ENCODE measurements at regions not wholly inside any gene's neighbourhood (a gene's known extent, or its start where the extent isn't known, plus 50 kb on each side); places are given as distances from the start of the nearest gene placed in this dataset.

DNA sequence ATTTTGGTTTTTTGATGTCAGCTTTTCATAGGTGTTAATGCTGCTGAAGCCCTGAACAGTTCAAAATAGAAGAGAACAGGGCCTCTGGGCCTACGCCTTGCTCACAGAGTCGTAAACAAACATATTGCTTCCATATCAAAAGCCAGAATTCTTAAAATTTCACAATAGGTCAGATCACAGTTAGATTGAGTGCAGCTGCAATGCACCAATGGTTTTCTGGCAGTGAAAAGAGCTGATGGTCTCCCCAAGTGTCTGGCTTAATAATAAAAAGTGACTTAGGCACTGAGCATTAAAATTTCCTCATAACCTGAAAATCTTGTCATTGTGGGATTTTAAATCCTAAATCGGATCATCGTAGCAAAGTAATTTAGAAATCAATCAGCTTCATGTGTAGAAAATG is 493.0 kb downstream of the CAAP1 start:
- 80 to 86% methylated on average over 4 of the region's 4 CpGs for WGBS, 2 donors
- Histone ChIP-seq H3K9ac (ENCODE audit: insufficient read depth in 1 of 2, low read length in 2 of 2) (no peak overlapping the region), H3K9me3 (ENCODE audit: control insufficient read depth in 4 of 4, insufficient read depth in 3 of 4, low read length in 3 of 4) (no peaks in the 10 kb centered on the region), H3K36me3 (ENCODE audit: control insufficient read depth in 4 of 4, insufficient read depth in 4 of 4, low read length in 4 of 4) (no peaks in the 10 kb centered on the region), H3K27ac (ENCODE audit: low read depth in 1 of 2, low read length in 1 of 2) (no peak overlapping the region), H3K27me3 (ENCODE audit: control insufficient read depth in 3 of 3, insufficient read depth in 3 of 3, low read length in 2 of 3) (no peaks in the 10 kb centered on the region), H3K4me1 (ENCODE audit: control insufficient read depth in 5 of 5, insufficient read depth in 5 of 5, low read length in 5 of 5) (no peaks in the 10 kb centered on the region), H3K4me3 (no peak overlapping the region)
- DNase-seq (peak in 2 of 3 donors; percentile 3 to 53), ATAC-seq (ENCODE audit: insufficient read depth, low FRiP score) (no peak)
- TF ChIP-seq CTCF (IDR thresholded peaks at IDR 0.05; ENCODE audit: control extremely low read depth, extremely low read depth), result no peak

DNA sequence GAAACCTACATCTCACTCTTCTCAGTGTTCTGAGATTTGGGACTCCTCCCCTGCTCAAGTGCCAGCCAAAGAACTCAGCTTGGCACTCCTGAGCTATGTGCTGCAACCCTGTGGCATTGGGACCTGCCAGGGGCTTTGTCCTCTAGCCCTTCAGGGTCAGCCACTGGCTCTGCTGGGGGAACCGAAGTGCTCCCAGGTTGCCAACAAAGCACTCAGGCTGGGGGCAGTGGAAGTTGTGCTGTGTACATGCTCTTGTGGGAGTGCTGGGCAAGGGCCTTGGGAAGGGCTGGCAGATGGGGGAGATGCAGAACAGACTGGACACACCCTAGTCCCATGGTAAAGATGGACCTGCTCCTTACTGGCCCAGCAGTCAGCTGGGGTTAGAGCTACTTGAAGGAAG is 498.6 kb downstream of the CAAP1 start:
- DNase-seq, result no peak
- WGBS, 2 donors, result 83 to 88% methylated on average over 1 of the region's 1 CpG
- Histone ChIP-seq H3K4me3 (no peak overlapping the region), H3K9ac (ENCODE audit: insufficient read depth in 1 of 2, low read length in 2 of 2) (no peak overlapping the region), H3K9me3 (ENCODE audit: control insufficient read depth in 4 of 4, insufficient read depth in 3 of 4, low read length in 3 of 4) (peaks cover 0 to 7% (median 0%) of the 10 kb centered on the region in 4 donors), H3K36me3 (ENCODE audit: control insufficient read depth in 4 of 4, insufficient read depth in 4 of 4, low read length in 4 of 4) (no peaks in the 10 kb centered on the region), H3K27me3 (ENCODE audit: control insufficient read depth in 3 of 3, insufficient read depth in 3 of 3, low read length in 2 of 3) (no peaks in the 10 kb centered on the region), H3K27ac (ENCODE audit: low read depth in 1 of 2, low read length in 1 of 2) (no peak overlapping the region), H3K4me1 (ENCODE audit: control insufficient read depth in 5 of 5, insufficient read depth in 5 of 5, low read length in 5 of 5) (no peaks in the 10 kb centered on the region)
- ATAC-seq (ENCODE audit: insufficient read depth, low FRiP score), result no peak
- no peak for TF ChIP-seq CTCF (IDR thresholded peaks at IDR 0.05; ENCODE audit: control extremely low read depth, extremely low read depth)

DNA sequence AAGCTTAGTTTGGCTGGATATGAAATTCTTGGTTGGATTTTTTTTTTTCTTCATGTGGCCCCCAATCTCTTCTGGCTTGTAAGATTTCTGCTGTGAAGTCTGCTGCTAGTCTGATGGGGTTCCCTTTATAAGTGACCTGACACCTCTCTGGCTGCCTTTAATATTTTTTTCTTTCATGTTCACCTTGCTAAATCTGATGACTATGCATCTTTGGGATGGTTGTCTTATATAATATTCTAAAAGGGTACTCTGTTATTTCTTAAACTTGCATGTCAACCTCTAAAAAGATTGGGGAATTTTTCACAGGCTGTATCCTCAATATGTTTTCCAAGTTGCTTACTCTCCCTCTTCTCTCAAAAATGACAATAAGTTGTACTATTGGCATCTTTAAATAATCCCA is 500.0 kb downstream of the CAAP1 start:
- Histone ChIP-seq H3K9ac (ENCODE audit: insufficient read depth in 1 of 2, low read length in 2 of 2) (no peak overlapping the region), H3K27me3 (ENCODE audit: control insufficient read depth in 3 of 3, insufficient read depth in 3 of 3, low read length in 2 of 3) (no peaks in the 10 kb centered on the region), H3K4me1 (ENCODE audit: control insufficient read depth in 5 of 5, insufficient read depth in 5 of 5, low read length in 5 of 5) (no peaks in the 10 kb centered on the region), H3K4me3 (no peak overlapping the region), H3K36me3 (ENCODE audit: control insufficient read depth in 4 of 4, insufficient read depth in 4 of 4, low read length in 4 of 4) (no peaks in the 10 kb centered on the region), H3K27ac (ENCODE audit: low read depth in 1 of 2, low read length in 1 of 2) (no peak overlapping the region), H3K9me3 (ENCODE audit: control insufficient read depth in 4 of 4, insufficient read depth in 3 of 4, low read length in 3 of 4) (peaks cover 0 to 7% (median 0%) of the 10 kb centered on the region in 4 donors)
- no peak for DNase-seq
- TF ChIP-seq CTCF (IDR thresholded peaks at IDR 0.05; ENCODE audit: control extremely low read depth, extremely low read depth), result no peak
- no peak for ATAC-seq (ENCODE audit: insufficient read depth, low FRiP score)

GRCh38 chr9:26391036-26391435 is 501.6 kb downstream of the CAAP1 start:
- no peak overlapping the region for H3K9ac ChIP-seq (ENCODE audit: insufficient read depth in 1 of 2, low read length in 2 of 2)
- peaks cover 0 to 7% (median 0%) of the 10 kb centered on the region in 4 donors for H3K9me3 ChIP-seq (ENCODE audit: control insufficient read depth in 4 of 4, insufficient read depth in 3 of 4, low read length in 3 of 4)
- DNase-seq (no peak), ATAC-seq (ENCODE audit: insufficient read depth, low FRiP score) (no peak)
- no peaks in the 10 kb centered on the region for H3K36me3 ChIP-seq (ENCODE audit: control insufficient read depth in 4 of 4, insufficient read depth in 4 of 4, low read length in 4 of 4)
- H3K4me3 ChIP-seq, result no peak overlapping the region
- no peaks in the 10 kb centered on the region for H3K4me1 ChIP-seq (ENCODE audit: control insufficient read depth in 5 of 5, insufficient read depth in 5 of 5, low read length in 5 of 5)
- WGBS, 2 donors, result 71 to 76% methylated on average over 4 of the region's 4 CpGs
- TF ChIP-seq CTCF (IDR thresholded peaks at IDR 0.05; ENCODE audit: control extremely low read depth, extremely low read depth), result no peak
- no peaks in the 10 kb centered on the region for H3K27me3 ChIP-seq (ENCODE audit: control insufficient read depth in 3 of 3, insufficient read depth in 3 of 3, low read length in 2 of 3)
- H3K27ac ChIP-seq (ENCODE audit: low read depth in 1 of 2, low read length in 1 of 2), result no peak overlapping the region

All from lung (tissue), 11 donors.